ENCODE measurements at regions not wholly inside any gene's neighbourhood (a gene's known extent, or its start where the extent isn't known, plus 50 kb on each side); places are given as distances from the start of the nearest gene placed in this dataset.

- TF ChIP-seq CTCF (IDR thresholded peaks at IDR 0.05; ENCODE audit: low read depth, low read length) = no peak
- Histone ChIP-seq H3K9me3 (no peaks in the 10 kb centered on the region), H3K4me1 (no peaks in the 10 kb centered on the region), H3K27me3 (no peaks in the 10 kb centered on the region), H3K36me3 (no peaks in the 10 kb centered on the region), H3K4me3 (ENCODE audit: low read depth, low read length) (no peak overlapping the region)
- no peak for DNase-seq
These were observed 322.4 kb upstream of the GHITM start for GRCh38 chr10:83816942-83817341.

- DNase-seq = no peak
- Histone ChIP-seq H3K4me3 (ENCODE audit: low read depth, low read length) (no peak overlapping the region), H3K27me3 (no peaks in the 10 kb centered on the region), H3K9me3 (no peaks in the 10 kb centered on the region), H3K36me3 (no peaks in the 10 kb centered on the region), H3K4me1 (no peaks in the 10 kb centered on the region)
- no peak for TF ChIP-seq CTCF (IDR thresholded peaks at IDR 0.05; ENCODE audit: low read depth, low read length)
These were observed 321.5 kb upstream of the GHITM start for GRCh38 chr10:83817797-83818196.

GRCh38 chr10:83819609-83820008 lies 319.7 kb upstream of the GHITM start:
- no peak for TF ChIP-seq CTCF (IDR thresholded peaks at IDR 0.05; ENCODE audit: low read depth, low read length)
- no peaks in the 10 kb centered on the region for H3K4me1 ChIP-seq
- no peaks in the 10 kb centered on the region for H3K27me3 ChIP-seq
- DNase-seq = no peak
- H3K4me3 ChIP-seq (ENCODE audit: low read depth, low read length) = no peak overlapping the region
- no peaks in the 10 kb centered on the region for H3K9me3 ChIP-seq
- no peaks in the 10 kb centered on the region for H3K36me3 ChIP-seq

- H3K27me3 ChIP-seq = no peaks in the 10 kb centered on the region
- no peaks in the 10 kb centered on the region for H3K36me3 ChIP-seq
- no peak overlapping the region for H3K4me3 ChIP-seq (ENCODE audit: low read depth, low read length)
- H3K4me1 ChIP-seq = no peaks in the 10 kb centered on the region
- no peak for TF ChIP-seq CTCF (IDR thresholded peaks at IDR 0.05; ENCODE audit: low read depth, low read length)
- DNase-seq = no peak
- H3K9me3 ChIP-seq = no peaks in the 10 kb centered on the region
These were observed 319.3 kb upstream of the GHITM start for GRCh38 chr10:83820033-83820432.

- Histone ChIP-seq H3K27me3 (no peaks in the 10 kb centered on the region), H3K4me3 (ENCODE audit: low read depth, low read length) (no peak overlapping the region), H3K4me1 (no peaks in the 10 kb centered on the region), H3K9me3 (no peaks in the 10 kb centered on the region), H3K36me3 (no peaks in the 10 kb centered on the region)
- DNase-seq = no peak
- TF ChIP-seq CTCF (IDR thresholded peaks at IDR 0.05; ENCODE audit: low read depth, low read length) = no peak
These were observed 315.2 kb upstream of the GHITM start for GRCh38 chr10:83824099-83824498.

GRCh38 chr10:83834096-83834495 lies 305.2 kb upstream of the GHITM start:
- Histone ChIP-seq H3K27me3 (no peaks in the 10 kb centered on the region), H3K36me3 (no peaks in the 10 kb centered on the region), H3K4me3 (ENCODE audit: low read depth, low read length) (no peak overlapping the region), H3K9me3 (no peaks in the 10 kb centered on the region), H3K4me1 (no peaks in the 10 kb centered on the region)
- DNase-seq = no peak
- no peak for TF ChIP-seq CTCF (IDR thresholded peaks at IDR 0.05; ENCODE audit: low read depth, low read length)

All from BE2C (cell line).